HEK293T (cell line): ENCODE measurements at regions not wholly inside any gene's neighbourhood (a gene's known extent, or its start where the extent isn't known, plus 50 kb on each side); places are given as distances from the start of the nearest gene placed in this dataset.

Source experiments
- ARNT ChIP-seq: fragments of 450-650 bp; IDR thresholded peaks from 2 replicates; pipeline ENCODE4 v1.6.1; 2017; ENCODE audit warnings: mild to moderate bottlenecking
- BHLHE40 ChIP-seq: fragments of 450-650 bp; IDR thresholded peaks from 2 replicates; pipeline ENCODE4 v1.6.1; 2016; ENCODE audit warnings: mild to moderate bottlenecking, moderate library complexity, borderline replicate concordance
- ELF4 ChIP-seq: fragments of 450-650 bp; IDR thresholded peaks from 2 replicates; pipeline ENCODE4 v1.6.1; 2017; ENCODE audit warnings: antibody characterized with exemption
- FOXA1 ChIP-seq: fragments of 450-650 bp; IDR thresholded peaks from 2 replicates; pipeline ENCODE4 v1.6.1; 2016; ENCODE audit warnings: mild to moderate bottlenecking
- FOXK2 ChIP-seq: fragments of 450-650 bp; IDR thresholded peaks from 2 replicates; pipeline ENCODE4 v1.6.1; 2016; ENCODE audit warnings: mild to moderate bottlenecking
- FOXM1 ChIP-seq: fragments of 450-650 bp; IDR thresholded peaks from 2 replicates; pipeline ENCODE4 v1.6.1; 2017; ENCODE audit warnings: mild to moderate bottlenecking, borderline replicate concordance
- HDGF ChIP-seq: fragments of 450-650 bp; IDR thresholded peaks from 2 replicates; pipeline ENCODE4 v1.6.1; 2017; ENCODE audit warnings: antibody characterized with exemption, borderline replicate concordance
- NFRKB ChIP-seq: fragments of 450-650 bp; IDR thresholded peaks from 2 replicates; pipeline ENCODE4 v1.6.1; 2016; ENCODE audit warnings: mild to moderate bottlenecking, moderate library complexity
- PKNOX1 ChIP-seq: fragments of 450-650 bp; IDR thresholded peaks from 2 replicates; pipeline ENCODE4 v1.6.1; 2016
- SP1 ChIP-seq: fragments of 450-650 bp; IDR thresholded peaks from 2 replicates; pipeline ENCODE4 v1.6.1; 2017
- SUZ12 ChIP-seq: fragments of 450-650 bp; IDR thresholded peaks from 2 replicates; pipeline ENCODE4 v1.6.1; 2016; ENCODE audit warnings: mild to moderate bottlenecking
- TARDBP ChIP-seq: fragments of 450-650 bp; IDR thresholded peaks from 2 replicates; pipeline ENCODE4 v1.6.1; 2016
- ZNF384 ChIP-seq: fragments of 450-650 bp; IDR thresholded peaks from 2 replicates; pipeline ENCODE4 v1.6.1; 2016

GRCh38 chr15:26191193-26191592 lies 328.1 kb upstream of the ATP10A start:
- TF ChIP-seq TARDBP (no peak), ELF4 (no peak), FOXK2 (no peak), FOXM1 (no peak), SP1 (no peak), ZNF384 (no peak), HDGF (no peak), ARNT (no peak), BHLHE40 (no peak), PKNOX1 (no peak), FOXA1 (no peak), SUZ12 (no peak), NFRKB (no peak)
